Spleen (tissue), 11 donors: ENCODE measurements at regions not wholly inside any gene's neighbourhood (a gene's known extent, or its start where the extent isn't known, plus 50 kb on each side); places are given as distances from the start of the nearest gene placed in this dataset.

ENCODE experiments used
- DNase-seq: peaks from one replicate; pipeline ENCODE4 v3.0.0-alpha.2; 2020
- H3K27ac ChIP-seq, 8 donors: fragments of 200-600 bp; sonication (generic) in 7 of 8; 1 replicate in 4 of 8; 2 replicates in 4 of 8; pipeline versions ENCODE4 v1.5.0 to v1.8.0; 2016 to 2021; ENCODE audit warnings: inconsistent platforms in 4 of 8, mild to moderate bottlenecking in 4 of 8, moderate library complexity in 1 of 8
- H3K27me3 ChIP-seq, 7 donors: fragments of 200-600 bp; sonication (generic) in 6 of 7; replicated peaks in 1 of 7; 1 replicate in 4 of 7; 2 replicates in 3 of 7; pipeline versions ENCODE4 v1.5.0 to v1.8.0; 2016 to 2021; ENCODE audit warnings: inconsistent platforms in 3 of 7, mild to moderate bottlenecking in 1 of 7
- H3K36me3 ChIP-seq, 6 donors: fragments of 200-600 bp; sonication (generic) in 5 of 6; 1 replicate in 4 of 6; 2 replicates in 2 of 6; pipeline versions ENCODE4 v1.5.0 to v1.8.0; 2016 to 2021; ENCODE audit warnings: inconsistent platforms in 2 of 6
- H3K4me1 ChIP-seq, 6 donors: fragments of 200-600 bp; sonication (generic) in 5 of 6; 1 replicate in 3 of 6; 2 replicates in 3 of 6; pipeline versions ENCODE4 v1.5.0 to v1.8.0; 2016 to 2021; ENCODE audit warnings: inconsistent platforms in 3 of 6
- H3K4me3 ChIP-seq, 8 donors: fragments of 200-600 bp; sonication (generic) in 7 of 8; 1 replicate in 4 of 8; 2 replicates in 4 of 8; pipeline versions ENCODE4 v1.5.0 to v1.8.0; 2016 to 2021; ENCODE audit warnings: inconsistent platforms in 4 of 8, mild to moderate bottlenecking in 4 of 8, moderate library complexity in 2 of 8
- H3K9me3 ChIP-seq, 8 donors: fragments of 200-600 bp; sonication (generic) in 7 of 8; 1 replicate in 4 of 8; 2 replicates in 4 of 8; pipeline versions ENCODE4 v1.5.0 to v1.8.0; 2016 to 2021; ENCODE audit warnings: inconsistent platforms in 4 of 8
- CTCF ChIP-seq, 11 experiments: fragments of 200-600 bp in 7 of 11; fragments of 450-650 bp in 4 of 11; sonication (generic) in 4 of 11; IDR thresholded peaks in 8 of 11; conservative IDR thresholded peaks in 3 of 11; 1 replicate in 7 of 11; 2 replicates in 4 of 11; pipeline versions ENCODE4 v1.4.0 to v1.8.0; 2016 to 2021; ENCODE audit warnings: antibody characterized with exemption in 11 of 11, inconsistent platforms in 4 of 11, mild to moderate bottlenecking in 1 of 11
- POLR2A ChIP-seq, 3 donors: fragments of 450-650 bp; IDR thresholded peaks; one replicate each; pipeline ENCODE4 v1.5.1; 2017; ENCODE audit warnings: antibody characterized with exemption in 3 of 3, mild to moderate bottlenecking in 1 of 3
- POLR2AphosphoS5 ChIP-seq, 3 donors: sonication (generic); formaldehyde crosslinking; IDR thresholded peaks; one replicate each; pipeline ENCODE4 v1.5.1; 2017; ENCODE audit warnings: antibody characterized with exemption in 3 of 3
- WGBS, 5 donors: extraction: QIAGEN DNeasy Blood & Tissue Kit in 3 of 5; methylation state at CpG; one replicate each; pipeline versions ENCODE4 v1.1.5 to v1.1.7; 2013 to 2018; 5-methylcytosine and 5-hydroxymethylcytosine counted together
- intact Hi-C: fragments of 100-400 bp; cut with DNase I; formaldehyde crosslinking; loops from one replicate; pipeline ENCODE4 v1.15.0; 2023; ENCODE audit warnings: low total_unique reads
- donor health status: healthy with polysubstance abuse.
- donor health status: DM: no; HTN: no; CAD: no; lungs with moderate emphysema.
- donor health status: DM: no; HTN: no; CAD: no.
- donor health status: Bipolar disorder and iron deficiency.
- donor health status: healthy.
- donor health status: DM: no; HTN: no; CAD: no.
- donor health status: DM: yes; HTN: yes; CAD: no.

DNA sequence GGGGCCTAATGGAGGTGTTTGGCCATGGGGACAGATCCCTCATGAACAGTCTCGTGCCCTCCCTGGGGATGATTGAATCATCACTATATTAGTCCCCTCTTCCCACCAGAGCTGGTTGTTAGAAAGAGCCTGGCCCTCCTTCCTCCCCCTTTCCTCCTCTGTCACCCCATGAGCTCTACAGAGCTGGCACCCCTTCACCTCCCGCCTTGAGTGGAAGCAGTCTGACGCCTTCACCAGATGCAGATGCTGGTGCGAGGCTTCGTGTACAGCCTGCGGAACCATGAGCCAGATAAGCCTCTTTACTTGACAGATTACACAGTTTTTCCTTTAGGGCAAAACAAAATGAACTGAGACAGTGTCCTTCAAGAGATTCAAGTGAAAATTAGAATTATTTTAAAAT is 74.4 kb upstream of the RIPOR2 start:
- Histone ChIP-seq H3K4me1 (peaks cover 12 to 91% (median 77%) of the 10 kb centered on the region in 6 donors), H3K36me3 (no peaks in the 10 kb centered on the region), H3K27me3 (no peaks in the 10 kb centered on the region), H3K27ac (peak overlapping the region in 3 of 8 donors; percentile 9 to 97 (median 21)), H3K9me3 (no peaks in the 10 kb centered on the region), H3K4me3 (no peak overlapping the region)
- TF ChIP-seq POLR2AphosphoS5 (IDR thresholded peaks at IDR 0.05) (no peak), CTCF (IDR thresholded peaks at IDR 0.05 in 8 of 11, conservative IDR thresholded peaks at IDR 0.05 in 3 of 11) (no peak), POLR2A (IDR thresholded peaks at IDR 0.05) (no peak)
- 88 to 94% (median 90%) methylated on average over 6 of the region's 6 CpGs for WGBS, 5 donors
- no peak for DNase-seq
- intact Hi-C loops = no loop called here

DNA sequence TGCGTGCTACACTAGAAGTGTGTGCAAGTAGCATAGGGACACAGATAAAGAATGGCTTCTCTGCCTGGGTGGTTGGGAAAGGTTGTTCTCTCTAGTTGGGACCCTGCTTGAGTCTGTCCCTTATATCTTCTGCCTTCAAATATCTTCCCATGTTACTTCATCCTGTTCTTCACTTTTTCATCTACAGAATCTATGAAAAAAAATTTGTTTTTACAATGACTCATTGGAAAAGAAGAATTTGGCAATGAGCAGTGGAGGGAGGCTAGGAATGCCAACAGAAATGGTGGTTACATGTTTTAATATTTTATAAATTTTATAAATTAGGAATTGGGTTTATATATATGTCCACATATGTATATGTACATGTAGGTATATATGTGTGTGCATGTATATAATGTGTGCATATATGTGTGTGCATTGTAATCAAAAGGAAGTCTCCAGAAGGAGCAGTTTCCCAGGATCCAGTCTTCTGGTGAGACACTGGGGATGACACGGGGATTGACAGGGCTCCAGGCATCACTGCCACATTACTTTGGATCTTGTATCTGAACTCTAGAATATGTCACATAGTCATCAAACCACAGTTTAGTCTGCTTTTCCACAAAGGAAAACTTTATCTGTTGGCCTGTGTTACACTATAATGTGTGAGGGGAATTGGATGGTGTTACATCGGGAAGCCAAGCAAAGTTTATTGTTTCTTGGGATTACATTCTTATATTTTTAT is 75.3 kb upstream of the RIPOR2 start:
- Histone ChIP-seq H3K9me3 (no peaks in the 10 kb centered on the region), H3K4me3 (no peak overlapping the region), H3K36me3 (no peaks in the 10 kb centered on the region), H3K4me1 (peaks cover 12 to 91% (median 75%) of the 10 kb centered on the region in 6 donors), H3K27me3 (no peaks in the 10 kb centered on the region), H3K27ac (peak overlapping the region in 1 of 8 donors; percentile 97)
- no peak for TF ChIP-seq CTCF (IDR thresholded peaks at IDR 0.05 in 8 of 11, conservative IDR thresholded peaks at IDR 0.05 in 3 of 11)
- no peak for TF ChIP-seq POLR2AphosphoS5 (IDR thresholded peaks at IDR 0.05)
- TF ChIP-seq POLR2A (IDR thresholded peaks at IDR 0.05) = no peak
- no peak for DNase-seq
- intact Hi-C loops = no loop called here
- 92 to 99% (median 98%) methylated on average over 3 of the region's 3 CpGs for WGBS, 5 donors

DNA sequence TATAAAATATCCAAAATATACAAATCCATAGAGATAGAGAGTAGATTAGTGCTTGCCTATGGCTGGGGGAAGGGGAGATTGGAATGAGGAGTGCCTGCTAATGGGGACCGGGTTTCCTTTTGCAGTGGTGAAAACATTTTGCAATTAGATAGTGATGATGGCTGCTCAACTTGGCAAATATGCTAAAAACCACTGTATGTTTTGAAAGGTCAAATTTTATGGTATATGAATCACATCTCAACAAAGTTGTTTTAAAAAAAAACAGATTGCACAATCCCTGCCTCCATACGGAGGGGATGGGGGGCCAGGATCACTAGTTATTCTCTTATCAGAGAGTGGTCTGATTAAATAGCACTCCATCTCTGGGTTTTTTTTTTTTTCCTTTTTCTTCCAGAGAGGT is 76.9 kb upstream of the RIPOR2 start:
- intact Hi-C loops = no loop called here
- WGBS, 5 donors = 38 to 71% (median 44%) methylated on average over 2 of the region's 2 CpGs
- no peak for DNase-seq
- Histone ChIP-seq H3K4me1 (peaks cover 11 to 91% (median 73%) of the 10 kb centered on the region in 6 donors), H3K27me3 (no peaks in the 10 kb centered on the region), H3K9me3 (no peaks in the 10 kb centered on the region), H3K36me3 (no peaks in the 10 kb centered on the region), H3K27ac (peak overlapping the region in 2 of 8 donors; percentile 82 to 84), H3K4me3 (no peak overlapping the region)
- no peak for TF ChIP-seq POLR2AphosphoS5 (IDR thresholded peaks at IDR 0.05)
- TF ChIP-seq POLR2A (IDR thresholded peaks at IDR 0.05) = no peak
- no peak for TF ChIP-seq CTCF (IDR thresholded peaks at IDR 0.05 in 8 of 11, conservative IDR thresholded peaks at IDR 0.05 in 3 of 11)

- Histone ChIP-seq H3K9me3 (no peaks in the 10 kb centered on the region), H3K27me3 (no peaks in the 10 kb centered on the region), H3K4me3 (no peak overlapping the region), H3K27ac (peak overlapping the region in 3 of 8 donors; percentile 60 to 84 (median 82)), H3K4me1 (peaks cover 13 to 91% (median 73%) of the 10 kb centered on the region in 6 donors), H3K36me3 (no peaks in the 10 kb centered on the region)
- DNase-seq = no peak
- TF ChIP-seq POLR2AphosphoS5 (IDR thresholded peaks at IDR 0.05) = no peak
- TF ChIP-seq CTCF (IDR thresholded peaks at IDR 0.05 in 8 of 11, conservative IDR thresholded peaks at IDR 0.05 in 3 of 11) = peak in 1 of 11 experiments; percentile 7
- TF ChIP-seq POLR2A (IDR thresholded peaks at IDR 0.05) = no peak
- WGBS, 5 donors = 73 to 91% (median 83%) methylated on average over 4 of the region's 4 CpGs
- intact Hi-C loops = no loop called here
Observed at GRCh38 chr6:25013246-25013645, 77.5 kb upstream of the RIPOR2 start.
